Psoas muscle (tissue), 7 donors: ENCODE measurements at regions not wholly inside any gene's neighbourhood (a gene's known extent, or its start where the extent isn't known, plus 50 kb on each side); places are given as distances from the start of the nearest gene placed in this dataset.

Experiments
- ATAC-seq, 4 donors: fragments of 200-7000 bp; cut with Tn5 transposase; one replicate each; pipeline ENCODE4 v1.9.1; 2020; ENCODE audit warnings: moderate library complexity in 3 of 4, mild to moderate bottlenecking in 2 of 4
- DNase-seq, 2 donors: peaks; one replicate each; pipeline ENCODE4 v3.0.0-alpha.2; 2020
- H3K27ac ChIP-seq: fragments of 200-600 bp; one replicate; pipeline ENCODE4 v1.8.0; 2022
- H3K27me3 ChIP-seq, 3 donors: fragments of 200-600 bp in 1 of 3; one replicate each; pipeline versions ENCODE4 v1.6.1 to v1.8.0; 2013 to 2022; ENCODE audit warnings: low read length in 2 of 3, mild to moderate bottlenecking in 2 of 3, moderate library complexity in 1 of 3; ENCODE audit not compliant: insufficient read depth in 3 of 3
- H3K36me3 ChIP-seq, 2 donors: fragments of 200-600 bp in 1 of 2; one replicate each; pipeline versions ENCODE4 v1.6.1 to v1.8.0; 2013 to 2022; ENCODE audit warnings: low read depth in 1 of 2, mild to moderate bottlenecking in 1 of 2, moderate library complexity in 1 of 2; ENCODE audit not compliant: insufficient read depth in 1 of 2
- H3K4me1 ChIP-seq: fragments of 200-600 bp; one replicate; pipeline ENCODE4 v1.8.0; 2022
- H3K4me3 ChIP-seq: fragments of 200-600 bp; one replicate; pipeline ENCODE4 v1.8.0; 2022; ENCODE audit warnings: mild to moderate bottlenecking
- H3K9me3 ChIP-seq: fragments of 200-600 bp; one replicate; pipeline ENCODE4 v1.8.0; 2022
- CTCF ChIP-seq: fragments of 200-600 bp; IDR thresholded peaks from one replicate; pipeline ENCODE4 v1.8.0; 2022; ENCODE audit warnings: antibody characterized with exemption
- WGBS, 3 donors: extraction: QIAGEN DNeasy Blood & Tissue Kit; methylation state at CpG; one replicate each; pipeline versions ENCODE4 v1.1.6 to v1.1.7; 2013; 5-methylcytosine and 5-hydroxymethylcytosine counted together
- intact Hi-C, 2 donors: fragments of 100-400 bp; cut with DNase I; formaldehyde crosslinking; loops; one replicate each; pipeline versions ENCODE4 v1.11.0 to v1.14.2; 2022
- donor health status: healthy with polysubstance abuse.
- donor health status: DM: no; HTN: no; CAD: no; lungs with moderate emphysema.
- donor health status: Bipolar disorder and iron deficiency.
- donor health status: healthy.
- donor health status: DM: yes; HTN: yes; CAD: no.
- donor health status: DM: no; HTN: no; CAD: no.
- donor health status: DM: yes; HTN: yes; CAD: no.

- 35 to 45% (median 41%) methylated on average over 2 of the region's 2 CpGs for WGBS, 3 donors
These were observed 158.1 kb downstream of the IRS2 start for GRCh38 chr13:109628251-109628699.

DNA sequence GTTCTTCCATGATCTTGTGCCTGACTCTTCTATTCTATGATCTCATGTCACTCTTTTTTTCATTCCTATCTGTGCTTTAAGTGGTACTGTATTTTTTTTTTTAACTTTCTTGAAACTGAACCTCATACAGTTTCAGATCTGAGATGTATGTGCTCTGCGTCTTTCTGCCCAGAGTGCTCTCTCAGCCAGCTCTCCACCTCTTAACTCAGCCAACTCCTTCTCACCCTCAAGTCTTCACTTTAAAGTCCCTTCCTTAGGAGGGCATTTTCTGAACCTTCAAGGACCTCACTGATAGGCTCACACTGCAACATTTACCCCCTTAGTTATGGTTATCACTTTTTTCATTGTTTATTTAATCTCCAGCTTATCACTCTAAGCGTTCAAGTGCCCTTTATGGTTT lies 158.7 kb downstream of the IRS2 start:
- peak overlapping the region; percentile 58 for H3K27ac ChIP-seq
- no peaks in the 10 kb centered on the region for H3K4me1 ChIP-seq
- H3K36me3 ChIP-seq = no peaks in the 10 kb centered on the region
- WGBS, 3 donors = 69 to 77% (median 70%) methylated on average over 2 of the region's 2 CpGs
- H3K4me3 ChIP-seq = no peak overlapping the region
- no peaks in the 10 kb centered on the region for H3K27me3 ChIP-seq
- no peaks in the 10 kb centered on the region for H3K9me3 ChIP-seq
- ATAC-seq = peak in 1 of 4 donors; percentile 6
- intact Hi-C loops = loop anchor here in 1 of 2 donors (10.0 kb wide), 1 partner anchor 477 kb away; no protein-coding TSS in a partner anchor
- TF ChIP-seq CTCF = no peak
- DNase-seq = no peak

More at GRCh38 chr13:109628251-109628699, 158.1 kb downstream of the IRS2 start:
- intact Hi-C loops = loop anchor here in 1 of 2 donors (10.0 kb wide), 1 partner anchor 477 kb away; no protein-coding TSS in a partner anchor
- ATAC-seq = peak; percentile 94 to 98 (median 96)
- no peaks in the 10 kb centered on the region for H3K4me1 ChIP-seq
- DNase-seq = no peak
- peak overlapping the region; percentile 58 for H3K27ac ChIP-seq
- no peak for TF ChIP-seq CTCF
- no peak overlapping the region for H3K4me3 ChIP-seq
- no peaks in the 10 kb centered on the region for H3K36me3 ChIP-seq
- H3K9me3 ChIP-seq = no peaks in the 10 kb centered on the region
- peaks cover 0 to 3% (median 0%) of the 10 kb centered on the region in 3 donors for H3K27me3 ChIP-seq

DNA sequence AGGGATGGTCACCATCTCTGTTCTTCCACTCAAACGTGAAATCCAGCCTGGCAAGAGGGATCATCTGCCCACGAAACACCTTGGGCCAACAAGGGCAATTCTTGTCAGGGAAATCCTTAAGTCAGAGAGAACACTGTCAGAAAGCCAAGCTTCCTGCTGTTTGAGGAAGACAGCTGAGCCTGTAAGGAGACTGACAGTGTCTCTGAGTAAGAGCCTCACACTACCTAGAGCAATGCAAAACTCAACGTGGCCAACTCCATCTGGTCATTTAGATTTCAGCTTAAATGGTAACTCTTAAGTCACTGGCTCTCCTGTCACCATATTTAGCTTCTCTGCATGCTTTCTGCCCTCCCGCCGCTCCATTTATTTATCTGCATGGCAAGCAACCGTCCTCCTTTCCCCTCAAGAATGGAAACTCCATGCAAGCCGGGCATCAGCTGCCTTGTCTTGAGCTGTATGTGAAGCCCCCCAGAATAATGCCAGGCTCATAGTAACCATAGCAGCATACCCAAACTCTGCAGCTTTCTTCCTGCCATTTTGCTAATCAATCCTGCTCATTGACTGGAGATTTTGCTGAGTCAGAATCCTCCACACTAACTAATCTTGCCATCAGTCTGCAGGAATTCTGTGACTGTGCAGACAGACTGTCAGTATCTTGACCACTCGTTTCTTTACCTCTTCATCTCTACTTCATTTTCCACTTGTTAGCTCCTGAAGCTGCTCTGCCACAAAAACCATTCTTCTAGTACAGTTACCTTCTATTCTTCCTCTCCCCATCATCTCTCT lies 159.8 kb downstream of the IRS2 start:
- no peak for TF ChIP-seq CTCF
- WGBS, 3 donors = 63 to 66% (median 66%) methylated on average over 8 of the region's 8 CpGs
- no peaks in the 10 kb centered on the region for H3K9me3 ChIP-seq
- no peaks in the 10 kb centered on the region for H3K27me3 ChIP-seq
- H3K4me1 ChIP-seq = no peaks in the 10 kb centered on the region
- no peaks in the 10 kb centered on the region for H3K36me3 ChIP-seq
- intact Hi-C loops = loop anchor here in 1 of 2 donors (10.0 kb wide), 1 partner anchor 478 kb away; no protein-coding TSS in a partner anchor
- H3K27ac ChIP-seq = no peak overlapping the region
- DNase-seq (no peak), ATAC-seq (no peak)
- H3K4me3 ChIP-seq = no peak overlapping the region

- no peaks in the 10 kb centered on the region for H3K9me3 ChIP-seq
- DNase-seq (no peak), ATAC-seq (no peak)
- no peak overlapping the region for H3K4me3 ChIP-seq
- WGBS, 3 donors = 66 to 95% (median 94%) methylated on average over 1 of the region's 1 CpG
- H3K4me1 ChIP-seq = no peaks in the 10 kb centered on the region
- no peak for TF ChIP-seq CTCF
- H3K27me3 ChIP-seq = no peaks in the 10 kb centered on the region
- intact Hi-C loops = loop anchor here in 1 of 2 donors (10.0 kb wide), 1 partner anchor 480 kb away; no protein-coding TSS in a partner anchor
- no peaks in the 10 kb centered on the region for H3K36me3 ChIP-seq
- H3K27ac ChIP-seq = no peak overlapping the region
These were observed 161.2 kb downstream of the IRS2 start for GRCh38 chr13:109625156-109625555.
